A172 (cell line): ENCODE measurements at regions not wholly inside any gene's neighbourhood (a gene's known extent, or its start where the extent isn't known, plus 50 kb on each side); places are given as distances from the start of the nearest gene placed in this dataset.

Source experiments
- DNase-seq: peaks from one replicate; pipeline ENCODE4 v3.0.0-alpha.2; 2015; ENCODE audit warnings: low spot score

- DNase-seq = no peak
Measured at GRCh38 chr20:40393197-40394079, 295.6 kb downstream of the MAFB start.

GRCh38 chr20:40390654-40391053 is 298.4 kb downstream of the MAFB start:
- peak; percentile 2 for DNase-seq

GRCh38 chr20:40370800-40371199 is 318.2 kb downstream of the MAFB start:
- no peak for DNase-seq

DNA sequence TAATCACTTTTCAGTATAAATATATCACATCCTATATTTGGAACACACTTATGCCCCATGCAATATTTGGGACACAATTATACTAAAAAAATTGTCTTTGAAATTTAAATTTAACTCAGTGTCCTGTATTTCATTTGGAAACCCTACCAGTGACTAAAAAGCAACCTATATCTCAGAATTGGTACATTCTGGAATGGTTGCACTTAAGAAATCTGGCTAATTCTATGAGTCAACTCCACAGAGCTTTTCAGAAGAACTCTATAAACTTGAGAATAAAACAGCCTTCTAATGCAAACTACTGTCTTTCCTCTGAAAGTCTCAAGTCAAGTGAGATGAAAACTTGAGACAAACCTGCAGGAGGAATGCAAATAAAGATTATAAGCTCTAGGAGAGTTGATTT is 320.2 kb downstream of the MAFB start:
- DNase-seq = no peak

DNA sequence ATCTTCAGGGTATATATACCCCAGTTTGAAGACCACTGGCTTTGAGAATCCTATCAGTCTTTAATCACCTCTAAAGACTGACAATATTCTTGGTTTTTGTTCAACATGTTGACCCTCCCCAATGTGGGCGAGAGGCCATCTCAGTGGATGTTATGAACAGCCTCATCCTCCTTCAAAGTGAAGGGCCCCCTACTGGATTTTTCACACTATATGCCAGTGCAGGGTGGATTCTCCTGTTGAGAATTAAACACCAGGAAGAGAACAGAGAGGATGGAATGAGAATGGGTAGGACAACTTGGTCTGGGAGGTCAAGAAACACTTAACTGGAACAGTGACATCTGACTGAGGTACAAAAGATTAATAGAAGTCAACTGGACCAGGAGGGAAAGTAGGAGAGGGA is 327.1 kb downstream of the MAFB start:
- no peak for DNase-seq

DNA sequence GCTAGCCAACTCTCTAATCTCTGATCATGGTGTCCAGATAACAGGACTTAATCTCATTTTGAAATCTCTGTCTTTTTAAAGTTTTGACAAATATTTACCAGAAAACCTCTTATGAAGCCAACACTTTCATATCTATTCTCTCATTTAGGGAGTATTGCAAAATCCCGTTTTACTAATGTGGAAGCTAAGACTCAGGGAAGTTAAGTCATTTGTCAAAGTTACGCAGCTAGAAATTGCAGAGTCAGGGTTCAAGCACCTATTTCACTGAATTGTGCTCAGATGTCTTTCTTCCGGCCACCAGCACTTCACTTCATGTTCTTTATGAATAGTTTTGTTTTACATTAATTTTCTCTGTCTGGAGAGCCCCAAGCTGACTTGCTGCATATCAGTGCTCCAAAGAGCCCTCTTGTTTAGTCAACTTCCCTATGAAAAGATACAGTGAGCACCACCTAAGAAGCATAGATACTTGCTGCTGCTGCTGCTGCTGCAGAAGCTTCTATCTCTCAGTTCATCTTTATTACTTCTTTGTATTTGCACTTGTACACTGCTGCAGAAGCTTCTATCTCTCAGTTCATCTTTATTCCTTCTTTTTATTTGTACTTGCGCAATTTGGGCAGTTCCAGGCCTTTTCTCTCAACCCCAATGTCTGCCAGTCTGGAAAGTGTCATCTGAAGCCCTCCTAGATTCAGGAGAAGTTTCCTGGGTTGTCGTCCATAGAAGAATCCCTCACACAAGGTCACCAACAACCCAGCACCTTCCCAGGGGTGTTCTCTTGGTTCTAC is 329.7 kb downstream of the MAFB start:
- DNase-seq = no peak

DNA sequence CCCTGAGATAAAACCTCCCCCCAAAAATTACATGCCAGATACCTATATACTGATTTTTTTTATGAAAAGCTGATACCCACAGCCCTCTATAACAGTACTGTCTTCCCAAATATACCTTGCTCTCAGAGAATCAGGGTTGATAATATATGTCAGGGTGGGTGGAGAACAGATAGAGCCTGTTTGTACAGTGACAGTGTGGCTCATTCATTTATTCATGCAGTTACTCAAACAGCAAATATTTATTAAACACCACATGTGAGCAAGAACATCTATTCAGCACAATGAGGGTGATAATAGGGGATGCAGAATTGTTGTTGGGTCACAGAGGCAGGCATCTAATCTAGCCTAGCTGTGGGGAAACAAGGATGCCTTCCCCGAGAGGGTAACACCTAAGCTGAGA is 334.2 kb downstream of the MAFB start:
- DNase-seq = no peak

GRCh38 chr20:40343390-40343789 is 345.6 kb downstream of the MAFB start:
- DNase-seq = no peak

DNA sequence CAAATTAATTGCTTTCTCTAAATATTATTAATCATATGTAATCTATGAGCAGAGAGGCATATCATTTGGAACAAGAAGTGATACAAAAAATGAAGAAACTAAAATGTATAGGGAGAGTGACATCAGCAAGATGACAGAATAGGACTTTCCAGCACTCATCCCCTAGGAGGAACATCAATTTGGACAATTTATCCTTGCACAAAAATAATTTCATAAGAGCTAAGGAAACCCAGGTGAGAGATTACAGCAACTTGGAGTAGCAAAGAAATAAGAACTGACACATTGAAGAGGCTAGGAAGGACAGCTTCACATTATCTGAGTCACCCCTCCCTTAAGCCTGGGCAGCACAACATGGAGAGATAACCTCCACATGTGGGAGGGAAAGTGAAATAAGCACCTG is 347.5 kb downstream of the MAFB start:
- no peak for DNase-seq

GRCh38 chr20:40339661-40340449 is 349.2 kb downstream of the MAFB start:
- no peak for DNase-seq

DNA sequence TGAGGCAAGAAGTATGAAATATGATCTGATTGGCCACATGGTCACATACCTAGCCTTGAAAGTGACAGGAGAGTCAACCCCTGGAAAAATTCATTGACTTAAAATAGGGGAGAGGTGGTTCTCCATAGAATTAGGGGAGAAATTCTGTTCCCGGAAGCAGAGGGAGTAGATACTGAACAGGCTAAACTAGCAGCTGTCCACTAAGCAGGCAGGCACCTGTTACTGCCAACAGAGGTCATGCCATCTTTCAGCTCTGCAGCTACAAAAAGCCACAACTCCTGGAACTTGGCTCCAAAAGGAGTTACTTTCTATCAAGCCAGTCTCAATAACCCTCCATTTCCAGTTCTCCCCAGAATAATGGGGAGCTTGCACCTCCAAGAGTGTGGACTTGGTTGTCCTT is 352.5 kb downstream of the MAFB start:
- DNase-seq = no peak

- no peak for DNase-seq
Measured at GRCh38 chr20:40335901-40336351, 353.1 kb downstream of the MAFB start.

DNA sequence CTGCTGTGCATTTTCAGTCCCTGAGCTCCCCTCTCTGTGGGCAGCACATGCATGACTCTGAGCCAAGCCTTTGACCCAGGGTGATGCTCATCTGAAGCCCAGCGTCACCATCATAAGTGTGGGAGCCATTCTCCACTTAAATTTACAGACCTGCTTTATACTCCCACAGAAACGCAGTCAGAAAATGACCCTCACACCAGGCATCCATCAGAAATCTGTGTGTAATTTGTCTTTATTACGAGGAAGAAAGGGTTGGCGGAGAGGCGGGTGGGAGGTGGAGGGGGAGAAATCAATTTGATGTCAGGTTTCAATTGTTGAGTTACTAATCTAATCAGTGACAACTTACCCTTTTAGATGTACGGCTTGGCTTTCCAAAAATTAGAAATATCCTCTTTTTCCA is 353.6 kb downstream of the MAFB start:
- DNase-seq = no peak

- no peak for DNase-seq
Measured at GRCh38 chr20:40333591-40333990, 355.4 kb downstream of the MAFB start.

DNA sequence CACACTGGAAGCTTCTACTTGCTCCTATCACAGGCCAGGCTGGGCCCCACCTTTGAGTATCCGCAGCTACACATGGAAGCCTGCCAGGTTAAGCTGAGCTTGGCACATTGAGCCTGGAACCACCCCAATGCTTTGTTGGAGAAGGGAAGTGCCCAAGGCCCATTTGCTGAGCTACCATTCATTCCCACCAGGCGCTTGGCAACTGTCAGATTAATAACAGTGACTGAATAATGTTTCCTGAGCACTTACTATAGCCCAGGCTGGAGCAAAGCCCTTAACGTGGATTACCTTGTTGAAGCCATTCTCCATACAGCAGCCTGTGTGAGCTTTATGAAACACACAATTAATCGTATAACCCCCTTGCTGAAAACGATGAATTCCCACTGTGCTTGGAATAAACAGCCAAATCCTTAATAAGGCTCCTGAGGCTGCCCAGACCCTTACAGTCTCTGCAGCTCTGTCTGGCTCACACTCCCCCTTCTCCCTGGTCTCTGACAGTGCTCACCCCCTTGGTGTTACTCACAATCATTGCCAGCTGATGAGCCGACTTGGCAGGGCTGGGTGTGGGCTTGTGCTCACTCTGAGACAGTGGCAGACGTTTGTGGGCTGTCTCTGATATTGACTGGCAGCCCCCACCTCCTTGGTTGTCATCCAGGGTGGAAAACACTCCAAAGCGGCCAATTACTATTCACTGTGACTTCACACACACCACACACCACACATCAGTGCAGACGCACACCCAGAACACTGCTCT is 357.1 kb downstream of the MAFB start:
- no peak for DNase-seq

DNA sequence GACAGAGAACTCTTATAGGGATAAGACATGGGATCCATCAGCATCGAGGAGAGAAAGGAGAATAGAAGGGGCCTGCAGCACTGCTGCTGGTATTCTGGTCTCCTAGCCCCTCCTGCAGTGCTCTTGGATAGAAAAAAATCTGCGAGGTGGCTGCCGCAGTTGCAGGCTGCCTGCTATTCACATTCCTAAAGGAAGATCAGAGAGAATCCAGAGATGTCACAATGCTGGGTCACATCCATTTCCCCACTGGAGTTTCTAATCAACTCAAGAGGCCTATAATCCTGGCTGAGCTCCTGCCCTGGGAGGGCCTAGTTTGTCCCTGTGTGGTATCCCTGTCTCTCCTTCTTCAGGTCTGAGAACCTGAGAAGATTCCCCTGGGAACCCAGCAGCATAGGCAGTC is 357.8 kb downstream of the MAFB start:
- DNase-seq = no peak

DNA sequence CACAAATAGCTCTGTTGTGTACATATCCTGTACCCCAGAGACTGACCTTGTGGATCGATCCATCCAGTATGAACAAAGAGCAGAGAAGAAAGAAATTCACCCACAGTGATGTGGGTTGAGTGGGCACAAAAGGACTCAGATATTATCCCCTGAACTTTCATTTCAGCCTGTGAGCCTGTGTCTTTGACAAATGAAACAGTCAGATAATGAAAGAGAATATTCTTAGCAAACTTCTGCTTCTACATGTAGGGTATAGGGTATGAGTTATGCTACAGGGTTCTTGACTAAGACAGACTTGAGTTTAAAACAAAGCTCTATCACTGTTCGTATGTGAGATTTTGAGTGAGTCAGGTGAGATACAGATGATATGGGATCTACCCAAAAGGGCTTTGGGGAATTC is 359.7 kb downstream of the MAFB start:
- DNase-seq = no peak

DNA sequence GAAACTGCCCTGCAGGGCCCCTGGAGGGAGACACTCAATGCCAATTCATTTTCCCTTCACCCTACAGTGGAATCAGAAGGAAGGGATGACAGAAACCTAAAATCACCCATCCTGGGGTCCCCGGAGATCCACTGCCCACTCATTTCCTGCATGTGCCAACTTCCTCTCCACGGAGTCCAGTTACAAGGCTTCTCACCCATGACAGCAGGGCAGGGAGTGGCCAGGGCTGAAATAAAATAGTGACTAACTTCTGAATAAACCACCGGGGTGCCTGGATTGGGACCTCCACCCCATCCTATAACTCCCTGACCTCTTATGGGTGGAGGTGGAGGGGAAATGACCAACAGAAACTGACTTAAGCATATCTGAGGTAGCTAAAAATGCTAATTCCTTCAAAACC is 362.3 kb downstream of the MAFB start:
- no peak for DNase-seq

DNA sequence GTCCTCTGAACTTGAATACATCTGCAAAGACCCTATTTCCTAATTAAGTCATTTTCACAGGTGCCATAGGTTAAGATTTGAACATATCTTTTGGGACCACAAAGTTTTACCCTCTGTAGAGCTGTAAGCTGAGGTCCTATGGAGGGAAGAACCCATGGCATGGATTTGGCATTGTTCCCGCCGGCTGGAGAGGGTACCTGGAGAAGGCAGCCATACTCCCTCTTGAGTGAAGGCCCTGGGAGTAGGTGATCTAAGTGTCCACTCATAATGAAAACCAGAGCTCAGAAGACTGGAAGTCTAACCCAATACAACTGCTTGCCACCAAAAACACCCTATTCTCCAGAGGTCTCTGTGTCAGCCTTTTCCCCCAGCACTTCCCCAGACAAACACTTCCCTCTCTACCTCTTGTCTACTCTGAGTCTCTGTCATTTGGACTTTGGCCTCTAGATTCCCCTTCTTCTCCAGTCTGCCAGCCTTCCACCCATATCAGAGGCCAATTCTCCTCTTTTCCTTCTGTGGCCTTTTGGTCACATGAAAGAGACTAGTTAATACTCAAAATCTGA is 363.9 kb downstream of the MAFB start:
- no peak for DNase-seq

GRCh38 chr20:40323361-40323794 is 365.7 kb downstream of the MAFB start:
- DNase-seq = peak; percentile 5

GRCh38 chr20:40322941-40323340 is 366.1 kb downstream of the MAFB start:
- no peak for DNase-seq
